Nucleus accumbens (tissue), 56 donors: ENCODE measurements at regions not wholly inside any gene's neighbourhood (a gene's known extent, or its start where the extent isn't known, plus 50 kb on each side); places are given as distances from the start of the nearest gene placed in this dataset.
"Not testable (repeated sequence)": the region's sequence is repeated elsewhere in the genome, so short reads cannot be mapped to it uniquely, and the experiment has no call there.

Experiments used
- DNase-seq, 56 donors: peaks; one replicate each; lab custom pipeline; 2025; lab: John Stamatoyannopoulos, UW

GRCh38 chr16:19980632-19981265 lies 92.9 kb downstream of the GPR139 start:
- DNase-seq: no peak

GRCh38 chr16:19979638-19980037 lies 94.1 kb downstream of the GPR139 start:
- DNase-seq: no peak

GRCh38 chr16:19974607-19975006 lies 90.0 kb upstream of the GPRC5B start:
- DNase-seq: no peak

GRCh38 chr16:19972111-19972510 lies 87.5 kb upstream of the GPRC5B start:
- no peak for DNase-seq

GRCh38 chr16:19968891-19969683 lies 84.4 kb upstream of the GPRC5B start:
- no peak for DNase-seq

- no peak for DNase-seq
Measured at GRCh38 chr16:19967963-19968362, 83.3 kb upstream of the GPRC5B start.

- DNase-seq: no peak
Measured at GRCh38 chr16:19967561-19967960, 82.9 kb upstream of the GPRC5B start.

- peak in 8 of 56 donors; percentile 0 to 17 (median 2) for DNase-seq
Measured at GRCh38 chr16:19963301-19963700, 78.7 kb upstream of the GPRC5B start.

GRCh38 chr16:19960183-19960582 lies 75.5 kb upstream of the GPRC5B start:
- DNase-seq: no peak

- no peak for DNase-seq
Measured at GRCh38 chr16:19959736-19960135, 75.1 kb upstream of the GPRC5B start.

GRCh38 chr16:19955896-19956295 lies 71.2 kb upstream of the GPRC5B start:
- not testable (repeated sequence) for DNase-seq

GRCh38 chr16:19955084-19955483 lies 70.4 kb upstream of the GPRC5B start:
- not testable (repeated sequence) for DNase-seq

- no peak for DNase-seq
Measured at GRCh38 chr16:19948186-19949104, 63.8 kb upstream of the GPRC5B start.

GRCh38 chr16:19945934-19946333 lies 61.3 kb upstream of the GPRC5B start:
- no peak for DNase-seq

GRCh38 chr16:19940195-19940594 lies 55.5 kb upstream of the GPRC5B start:
- DNase-seq: no peak

GRCh38 chr16:19939553-19939952 lies 54.9 kb upstream of the GPRC5B start:
- no peak for DNase-seq

- no peak for DNase-seq
Measured at GRCh38 chr16:19938536-19938935, 53.9 kb upstream of the GPRC5B start.

GRCh38 chr16:19936441-19936840 lies 51.8 kb upstream of the GPRC5B start:
- DNase-seq: no peak

- no peak for DNase-seq
Measured at GRCh38 chr16:19935694-19936093, 51.0 kb upstream of the GPRC5B start.
